Neural progenitor cell (in vitro differentiated cells): ENCODE measurements at regions not wholly inside any gene's neighbourhood (a gene's known extent, or its start where the extent isn't known, plus 50 kb on each side); places are given as distances from the start of the nearest gene placed in this dataset.
A peak's percentile ranks its signal among the peaks of the same experiment; 100 is the strongest.
"Not testable (repeated sequence)": the region's sequence is repeated elsewhere in the genome, so short reads cannot be mapped to it uniquely, and the experiment has no call there.

Experiments used
- DNase-seq: peaks from one replicate; pipeline ENCODE4 v3.0.0-alpha.2; 2016; ENCODE audit warnings: low spot score
- H2AFZ ChIP-seq: fragments of 200-600 bp; sonication (generic); replicated peaks from 2 replicates; pipeline ENCODE4 v1.6.1; 2016; ENCODE audit warnings: antibody characterized with exemption
- H3F3A ChIP-seq: fragments of 200-600 bp; sonication (generic); 2 replicates; pipeline ENCODE4 v1.6.1; 2016; ENCODE audit warnings: antibody characterized with exemption, low read depth
- H3K27ac ChIP-seq: fragments of 200-600 bp; sonication (generic); 2 replicates; pipeline ENCODE4 v1.5.1; 2016; ENCODE audit warnings: mild to moderate bottlenecking
- H3K27me3 ChIP-seq: fragments of 200-600 bp; sonication (generic); 2 replicates; pipeline ENCODE4 v1.6.1; 2016; ENCODE audit warnings: mild to moderate bottlenecking, moderate library complexity
- H3K36me3 ChIP-seq: fragments of 200-600 bp; sonication (generic); 2 replicates; pipeline ENCODE4 v1.5.1; 2016
- H3K4me1 ChIP-seq: fragments of 200-600 bp; sonication (generic); 2 replicates; pipeline ENCODE4 v1.6.1; 2016; ENCODE audit warnings: mixed run types
- H3K4me2 ChIP-seq: fragments of 200-600 bp; sonication (generic); 2 replicates; pipeline ENCODE4 v1.6.1; 2016
- H3K4me3 ChIP-seq: fragments of 200-600 bp; sonication (generic); 2 replicates; pipeline ENCODE4 v1.5.1; 2016
- H3K79me2 ChIP-seq: fragments of 200-600 bp; sonication (generic); 2 replicates; pipeline ENCODE4 v1.6.1; 2016; ENCODE audit warnings: low read depth
- H3K9ac ChIP-seq: fragments of 200-600 bp; sonication (generic); 2 replicates; pipeline ENCODE4 v1.6.1; 2016
- H3K9me3 ChIP-seq: fragments of 200-600 bp; sonication (generic); 2 replicates; pipeline ENCODE4 v1.5.1; 2016; ENCODE audit warnings: low read depth
- H4K20me1 ChIP-seq: fragments of 200-600 bp; sonication (generic); 2 replicates; pipeline ENCODE4 v1.6.1; 2016; ENCODE audit warnings: low read depth
- H3K27ac Mint-ChIP-seq: 3 replicates; pipeline ENCODE4 v1.8.0; 2021; ENCODE audit warnings: mixed read lengths
- H3K27me3 Mint-ChIP-seq: 2 replicates; pipeline ENCODE4 v1.8.0; 2022; ENCODE audit warnings: low read depth, mild to moderate bottlenecking, inconsistent platforms, moderate library complexity, mixed read lengths; ENCODE audit not compliant: insufficient read depth
- H3K36me3 Mint-ChIP-seq: 3 replicates; pipeline ENCODE4 v1.8.0; 2021; ENCODE audit warnings: mixed read lengths
- H3K4me1 Mint-ChIP-seq: 3 replicates; pipeline ENCODE4 v1.8.0; 2021; ENCODE audit warnings: mixed read lengths
- H3K4me3 Mint-ChIP-seq: 3 replicates; pipeline ENCODE4 v1.8.0; 2021; ENCODE audit warnings: mild to moderate bottlenecking, moderate library complexity, mixed read lengths
- H3K9me3 Mint-ChIP-seq: 3 replicates; pipeline ENCODE4 v1.8.0; 2020; ENCODE audit warnings: mixed read lengths
- EZH2 ChIP-seq: fragments of 200-600 bp; sonication (generic); IDR thresholded peaks from 2 replicates; pipeline ENCODE4 v1.6.1; 2017; ENCODE audit warnings: antibody characterized with exemption, mild to moderate bottlenecking, moderate library complexity
- EZH2phosphoT487 ChIP-seq: fragments of 200-600 bp; sonication (generic); IDR thresholded peaks from 2 replicates; pipeline ENCODE4 v1.6.1; 2017; ENCODE audit warnings: antibody characterized with exemption
- TF ChIP-seq, protein P1 (sequence below): fragments of 200-600 bp; sonication (generic); IDR thresholded peaks from 2 replicates; pipeline ENCODE4 v1.5.1; 2017; ENCODE audit warnings: antibody characterized with exemption, mild to moderate bottlenecking

DNA sequence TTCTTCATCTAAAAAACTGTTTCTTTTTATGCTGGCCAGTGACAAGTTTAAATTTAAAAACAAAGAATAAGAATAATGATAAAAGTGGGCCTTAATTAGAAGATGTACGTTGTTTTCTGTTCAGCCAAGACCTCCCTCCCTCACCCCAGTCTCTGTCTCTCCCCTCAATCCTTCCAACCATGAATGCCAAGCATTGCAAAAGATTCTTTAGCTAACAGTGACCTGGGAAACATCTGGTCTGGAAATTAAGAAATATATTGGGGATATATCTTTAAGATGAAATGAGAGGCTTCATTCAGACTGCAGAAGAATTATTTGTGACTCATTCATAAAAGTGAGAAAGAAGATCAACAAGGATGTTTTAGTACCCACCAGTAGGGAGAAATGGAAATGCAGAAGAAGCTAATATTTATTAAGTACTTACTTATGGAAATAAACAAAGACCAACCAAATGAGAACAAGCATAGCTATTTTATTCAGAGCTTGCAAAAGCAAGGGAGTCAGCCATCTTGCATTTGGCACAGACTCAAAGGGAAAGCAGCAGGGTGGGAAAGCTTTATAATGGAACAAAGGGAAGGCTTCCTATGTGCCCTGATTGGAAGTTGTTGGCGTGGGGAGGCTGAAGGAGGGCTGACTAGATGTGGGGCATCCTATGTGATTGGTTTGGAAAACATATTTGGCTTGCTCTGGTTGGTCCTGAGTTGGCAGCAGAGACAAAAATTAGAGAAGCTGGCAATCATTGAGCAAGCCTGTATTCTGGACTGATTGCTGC is 595.4 kb upstream of the GHITM start:
- H3K27me3 Mint-ChIP-seq: no peaks in the 10 kb centered on the region
- DNase-seq: peak; percentile 49

DNA sequence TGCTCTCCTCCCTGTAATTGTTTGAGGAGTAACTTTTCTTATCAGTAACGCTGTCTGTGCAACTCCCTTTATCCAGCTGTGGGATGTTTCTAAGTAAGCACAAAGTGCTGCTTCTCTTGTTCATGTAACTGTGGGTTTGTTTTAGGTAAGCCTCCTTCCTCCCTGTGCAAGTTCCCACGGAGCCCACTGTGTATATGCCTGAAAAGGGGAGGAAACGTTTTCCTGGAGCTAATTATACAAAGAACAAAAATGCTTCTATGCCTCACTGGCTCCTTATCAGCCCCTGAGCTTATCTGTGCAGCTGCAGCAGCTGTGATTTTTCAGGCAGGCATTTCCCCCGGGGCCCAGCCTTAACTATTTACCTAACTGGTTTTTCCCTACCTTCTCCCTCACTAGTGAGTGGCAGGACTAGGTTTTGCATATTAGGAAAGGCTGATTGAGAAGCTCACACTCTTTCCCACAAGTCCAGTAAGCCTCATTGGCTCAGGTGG is 593.4 kb upstream of the GHITM start:
- Histone ChIP-seq H2AFZ (peak overlapping the region; percentile 54), H4K20me1 (no peaks in the 10 kb centered on the region), H3F3A (peaks cover 18% of the 10 kb centered on the region), H3K9me3 (no peaks in the 10 kb centered on the region), H3K4me3 (no peak overlapping the region), H3K27ac (peak overlapping the region; percentile 92), H3K36me3 (no peaks in the 10 kb centered on the region), H3K27me3 (no peaks in the 10 kb centered on the region), H3K4me2 (peak overlapping the region; percentile 0), H3K9ac (no peak overlapping the region), H3K4me1 (peaks cover 40% of the 10 kb centered on the region), H3K79me2 (no peaks in the 10 kb centered on the region)
- peaks cover 28% of the 10 kb centered on the region for H3K4me1 Mint-ChIP-seq
- no peak overlapping the region for H3K4me3 Mint-ChIP-seq
- TF ChIP-seq EZH2phosphoT487: no peak
- no peak for TF ChIP-seq EZH2
- TF ChIP-seq, protein P1, sequence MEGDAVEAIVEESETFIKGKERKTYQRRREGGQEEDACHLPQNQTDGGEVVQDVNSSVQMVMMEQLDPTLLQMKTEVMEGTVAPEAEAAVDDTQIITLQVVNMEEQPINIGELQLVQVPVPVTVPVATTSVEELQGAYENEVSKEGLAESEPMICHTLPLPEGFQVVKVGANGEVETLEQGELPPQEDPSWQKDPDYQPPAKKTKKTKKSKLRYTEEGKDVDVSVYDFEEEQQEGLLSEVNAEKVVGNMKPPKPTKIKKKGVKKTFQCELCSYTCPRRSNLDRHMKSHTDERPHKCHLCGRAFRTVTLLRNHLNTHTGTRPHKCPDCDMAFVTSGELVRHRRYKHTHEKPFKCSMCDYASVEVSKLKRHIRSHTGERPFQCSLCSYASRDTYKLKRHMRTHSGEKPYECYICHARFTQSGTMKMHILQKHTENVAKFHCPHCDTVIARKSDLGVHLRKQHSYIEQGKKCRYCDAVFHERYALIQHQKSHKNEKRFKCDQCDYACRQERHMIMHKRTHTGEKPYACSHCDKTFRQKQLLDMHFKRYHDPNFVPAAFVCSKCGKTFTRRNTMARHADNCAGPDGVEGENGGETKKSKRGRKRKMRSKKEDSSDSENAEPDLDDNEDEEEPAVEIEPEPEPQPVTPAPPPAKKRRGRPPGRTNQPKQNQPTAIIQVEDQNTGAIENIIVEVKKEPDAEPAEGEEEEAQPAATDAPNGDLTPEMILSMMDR: no peak
- no peaks in the 10 kb centered on the region for H3K27me3 Mint-ChIP-seq
- H3K9me3 Mint-ChIP-seq: peaks cover 10% of the 10 kb centered on the region
- DNase-seq: peak; percentile 67
- H3K27ac Mint-ChIP-seq: peak overlapping the region; percentile 66
- no peaks in the 10 kb centered on the region for H3K36me3 Mint-ChIP-seq

More for the DNA sequence above, 595.4 kb upstream of the GHITM start:
- peak overlapping the region; percentile 8 for H3K4me2 ChIP-seq
- TF ChIP-seq, protein P1: no peak
- TF ChIP-seq EZH2 (no peak), EZH2phosphoT487 (no peak)
- peaks cover 18% of the 10 kb centered on the region for H3F3A ChIP-seq
- no peaks in the 10 kb centered on the region for H3K27me3 ChIP-seq
- Mint-ChIP-seq H3K4me3 (no peak overlapping the region), H3K36me3 (no peaks in the 10 kb centered on the region), H3K27ac (peak overlapping the region; percentile 10), H3K9me3 (peaks cover 7% of the 10 kb centered on the region), H3K4me1 (peaks cover 40% of the 10 kb centered on the region)
- H3K27ac ChIP-seq: peak overlapping the region; percentile 25
- H3K4me3 ChIP-seq: no peak overlapping the region
- no peaks in the 10 kb centered on the region for H4K20me1 ChIP-seq
- H3K79me2 ChIP-seq: no peaks in the 10 kb centered on the region
- peak overlapping the region; percentile 22 for H2AFZ ChIP-seq
- peaks cover 40% of the 10 kb centered on the region for H3K4me1 ChIP-seq
- no peaks in the 10 kb centered on the region for H3K9me3 ChIP-seq
- no peak overlapping the region for H3K9ac ChIP-seq
- no peaks in the 10 kb centered on the region for H3K36me3 ChIP-seq

DNA sequence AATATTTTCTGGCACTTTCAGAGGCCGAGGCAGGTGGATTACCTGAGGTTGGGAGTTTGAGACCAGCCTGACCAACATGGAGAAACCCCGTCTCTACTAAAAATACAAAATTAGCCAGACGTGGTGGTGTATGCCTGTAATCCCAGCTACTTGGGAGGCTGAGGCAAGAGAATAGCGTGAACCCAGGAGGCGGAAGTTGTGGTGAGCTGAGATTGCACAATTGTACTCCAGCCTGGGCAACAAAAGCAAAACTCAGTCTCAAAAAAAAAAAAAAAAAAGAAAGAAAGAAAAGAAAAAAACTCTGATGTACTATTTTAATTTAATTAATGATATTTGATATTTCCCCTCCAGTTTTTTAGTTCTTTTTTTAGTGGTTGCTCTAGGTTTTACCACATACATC is 588.1 kb upstream of the GHITM start:
- not testable (repeated sequence) for H3K4me2 ChIP-seq, H3K36me3 ChIP-seq, H3F3A ChIP-seq, H3K36me3 Mint-ChIP-seq, H3K4me3 ChIP-seq, H3K9ac ChIP-seq, H3K27ac ChIP-seq, H3K4me1 ChIP-seq, H4K20me1 ChIP-seq, H3K27me3 ChIP-seq, H3K27me3 Mint-ChIP-seq, H3K9me3 ChIP-seq, H3K79me2 ChIP-seq, H2AFZ ChIP-seq, DNase-seq, H3K4me3 Mint-ChIP-seq, H3K4me1 Mint-ChIP-seq, H3K27ac Mint-ChIP-seq
- H3K9me3 Mint-ChIP-seq: peaks cover 16% of the 10 kb centered on the region

DNA sequence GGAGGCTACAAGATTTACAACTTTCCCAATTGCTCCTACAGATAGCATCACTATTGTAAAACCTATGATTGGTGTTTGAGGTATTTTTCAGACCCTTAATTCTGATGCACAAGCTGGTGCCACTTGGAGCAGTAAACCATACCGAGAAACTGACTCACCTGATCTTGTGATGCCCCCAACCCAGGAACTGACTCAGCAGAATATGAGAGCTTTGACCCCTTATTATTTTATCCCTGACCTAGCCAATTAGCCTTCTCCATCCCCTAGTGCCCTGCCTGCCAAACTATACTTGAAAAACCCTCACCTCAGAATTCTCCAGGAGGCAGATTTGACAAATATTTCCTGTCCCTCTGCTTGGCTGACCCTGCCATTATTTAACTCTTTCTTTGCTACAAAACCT is 585.9 kb upstream of the GHITM start:
- Histone ChIP-seq H3K79me2 (no peaks in the 10 kb centered on the region), H3K4me2 (no peak overlapping the region), H3K27me3 (no peaks in the 10 kb centered on the region), H3K36me3 (no peaks in the 10 kb centered on the region), H3F3A (no peaks in the 10 kb centered on the region), H4K20me1 (no peaks in the 10 kb centered on the region), H2AFZ (no peak overlapping the region), H3K27ac (no peak overlapping the region), H3K9ac (no peak overlapping the region), H3K9me3 (no peaks in the 10 kb centered on the region), H3K4me3 (no peak overlapping the region), H3K4me1 (no peaks in the 10 kb centered on the region)
- peaks cover 2% of the 10 kb centered on the region for H3K27me3 Mint-ChIP-seq
- TF ChIP-seq, protein P1: no peak
- TF ChIP-seq EZH2phosphoT487 (no peak), EZH2 (no peak)
- H3K27ac Mint-ChIP-seq: no peak overlapping the region
- H3K4me1 Mint-ChIP-seq: no peaks in the 10 kb centered on the region
- peaks cover 3% of the 10 kb centered on the region for H3K36me3 Mint-ChIP-seq
- peaks cover 13% of the 10 kb centered on the region for H3K9me3 Mint-ChIP-seq
- no peak for DNase-seq
- no peak overlapping the region for H3K4me3 Mint-ChIP-seq
